T-helper 17 cell (primary cell): ENCODE measurements at regions not wholly inside any gene's neighbourhood (a gene's known extent, or its start where the extent isn't known, plus 50 kb on each side); places are given as distances from the start of the nearest gene placed in this dataset.
"Not testable (repeated sequence)": the region's sequence is repeated elsewhere in the genome, so short reads cannot be mapped to it uniquely, and the experiment has no call there.

Experiments
- ATAC-seq: fragments of 150-1000 bp; cut with Tn5 transposase; 2 replicates; pipeline ENCODE4 v1.10.0; 2021; ENCODE audit warnings: mild to moderate bottlenecking, moderate library complexity
- DNase-seq, 3 donors: peaks; one replicate each; pipeline versions ENCODE4 v3.0.0 to v3.0.0-alpha.2; 2020 to 2021
- H3K9me3 ChIP-seq: one replicate; pipeline ENCODE4 v1.7.0; 2013; ENCODE audit warnings: low read length, mild to moderate bottlenecking; ENCODE audit not compliant: control insufficient read depth, poor library complexity, severe bottlenecking
- H3K27ac Mint-ChIP-seq: one replicate; pipeline ENCODE4 v1.8.0; 2022; ENCODE audit warnings: mild to moderate bottlenecking, moderate library complexity, mixed read lengths
- H3K27me3 Mint-ChIP-seq: one replicate; pipeline ENCODE4 v1.8.0; 2022; ENCODE audit warnings: mixed read lengths
- H3K36me3 Mint-ChIP-seq: one replicate; pipeline ENCODE4 v1.8.0; 2022; ENCODE audit warnings: low read depth, mixed read lengths
- H3K4me1 Mint-ChIP-seq: one replicate; pipeline ENCODE4 v1.8.0; 2022; ENCODE audit warnings: mild to moderate bottlenecking, mixed read lengths
- H3K4me3 Mint-ChIP-seq: one replicate; pipeline ENCODE4 v1.8.0; 2022; ENCODE audit warnings: mild to moderate bottlenecking, moderate library complexity, mixed read lengths

DNA sequence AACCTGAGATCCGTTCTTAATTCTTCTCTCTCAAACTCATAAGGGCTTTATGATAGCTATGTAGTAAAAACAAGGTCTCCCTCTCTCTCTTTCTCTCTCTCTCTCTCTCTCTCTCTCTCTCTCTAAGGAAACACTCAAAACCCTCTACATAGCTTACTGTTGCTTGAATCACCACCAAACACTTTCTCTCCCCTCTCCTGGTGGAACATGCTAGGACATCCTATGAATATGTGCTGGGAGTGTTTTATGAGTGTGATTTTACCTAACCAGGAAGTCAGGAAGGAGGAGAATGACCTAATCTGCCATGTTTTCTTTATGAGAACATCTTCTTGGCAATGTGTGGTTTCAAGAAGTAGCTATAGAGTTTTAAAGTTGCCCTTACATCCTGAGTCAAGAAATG, 844.6 kb downstream of the TTLL7 start:
- H3K9me3 ChIP-seq, ATAC-seq, DNase-seq, H3K36me3 Mint-ChIP-seq, H3K27me3 Mint-ChIP-seq, H3K4me1 Mint-ChIP-seq, H3K4me3 Mint-ChIP-seq, H3K27ac Mint-ChIP-seq: not testable (repeated sequence)

DNA sequence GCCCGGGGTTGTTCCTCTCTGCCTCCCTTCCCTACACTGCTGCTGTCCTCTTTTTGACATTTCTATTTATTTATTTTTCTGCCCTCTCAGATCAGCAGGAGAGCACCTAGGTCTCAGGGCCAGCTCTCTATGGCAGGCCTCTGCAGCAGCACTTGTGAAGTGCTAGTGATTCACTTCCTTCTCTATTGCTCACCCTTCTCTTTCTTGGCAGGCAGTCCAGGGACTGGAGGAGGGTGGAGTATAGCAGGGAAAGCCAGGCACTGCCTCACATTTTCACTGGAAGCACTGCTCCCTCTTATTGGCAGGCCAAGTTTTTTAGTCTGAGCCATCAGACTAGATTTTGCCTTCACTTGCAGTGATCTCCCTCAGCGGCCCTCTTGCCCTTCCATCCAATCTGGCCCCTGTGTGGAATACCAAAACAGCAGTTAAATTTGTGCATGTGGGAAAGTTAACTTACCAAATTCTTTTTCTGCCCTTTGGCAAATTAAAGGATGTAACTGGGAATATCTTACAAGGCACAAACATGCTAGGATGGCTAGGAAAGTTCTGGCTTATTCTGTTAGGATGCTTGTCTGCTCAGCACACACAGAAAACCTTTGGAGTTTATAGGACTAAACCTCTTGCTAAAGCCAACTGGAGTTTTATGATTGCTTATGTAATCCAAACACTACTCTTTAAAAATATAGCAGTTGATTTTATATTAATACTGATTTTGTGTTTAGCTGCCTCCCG, 847.6 kb downstream of the TTLL7 start:
- H3K4me1 Mint-ChIP-seq, H3K9me3 ChIP-seq, DNase-seq, H3K36me3 Mint-ChIP-seq, ATAC-seq, H3K27ac Mint-ChIP-seq, H3K4me3 Mint-ChIP-seq, H3K27me3 Mint-ChIP-seq: not testable (repeated sequence)

- ATAC-seq, H3K4me3 Mint-ChIP-seq, H3K27ac Mint-ChIP-seq, DNase-seq, H3K36me3 Mint-ChIP-seq, H3K9me3 ChIP-seq, H3K4me1 Mint-ChIP-seq, H3K27me3 Mint-ChIP-seq: not testable (repeated sequence)
Measured at GRCh38 chr1:83150479-83150878, 848.5 kb downstream of the TTLL7 start.

DNA sequence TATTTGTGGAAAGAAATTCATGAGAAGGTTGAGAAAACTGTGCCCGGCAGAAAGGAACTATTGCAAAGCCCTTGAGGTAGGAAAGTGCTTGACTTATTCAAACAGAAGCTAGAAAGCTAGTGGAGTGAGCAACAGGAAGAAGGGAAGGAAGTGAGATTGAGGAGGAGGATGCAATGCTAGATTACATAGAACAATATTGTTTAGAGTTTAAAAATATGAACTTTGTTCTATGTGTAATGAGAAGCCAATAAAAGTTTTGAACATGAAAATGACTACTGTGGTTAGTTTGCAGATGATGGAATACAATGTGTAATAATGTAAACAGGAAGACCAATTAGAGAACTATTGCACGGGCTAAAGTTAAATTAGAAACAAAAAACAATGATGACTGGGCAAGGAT, 853.1 kb downstream of the TTLL7 start:
- H3K27me3 Mint-ChIP-seq, H3K9me3 ChIP-seq, H3K27ac Mint-ChIP-seq, H3K36me3 Mint-ChIP-seq, DNase-seq, H3K4me3 Mint-ChIP-seq, H3K4me1 Mint-ChIP-seq, ATAC-seq: not testable (repeated sequence)

- H3K36me3 Mint-ChIP-seq, H3K4me1 Mint-ChIP-seq, H3K9me3 ChIP-seq, ATAC-seq, H3K27ac Mint-ChIP-seq, H3K27me3 Mint-ChIP-seq, H3K4me3 Mint-ChIP-seq, DNase-seq: not testable (repeated sequence)
Measured at GRCh38 chr1:83142802-83143201, 856.1 kb downstream of the TTLL7 start.

- not testable (repeated sequence) for DNase-seq, H3K4me1 Mint-ChIP-seq, H3K4me3 Mint-ChIP-seq
Measured at GRCh38 chr1:83135524-83136157, 863.3 kb downstream of the TTLL7 start.

DNA sequence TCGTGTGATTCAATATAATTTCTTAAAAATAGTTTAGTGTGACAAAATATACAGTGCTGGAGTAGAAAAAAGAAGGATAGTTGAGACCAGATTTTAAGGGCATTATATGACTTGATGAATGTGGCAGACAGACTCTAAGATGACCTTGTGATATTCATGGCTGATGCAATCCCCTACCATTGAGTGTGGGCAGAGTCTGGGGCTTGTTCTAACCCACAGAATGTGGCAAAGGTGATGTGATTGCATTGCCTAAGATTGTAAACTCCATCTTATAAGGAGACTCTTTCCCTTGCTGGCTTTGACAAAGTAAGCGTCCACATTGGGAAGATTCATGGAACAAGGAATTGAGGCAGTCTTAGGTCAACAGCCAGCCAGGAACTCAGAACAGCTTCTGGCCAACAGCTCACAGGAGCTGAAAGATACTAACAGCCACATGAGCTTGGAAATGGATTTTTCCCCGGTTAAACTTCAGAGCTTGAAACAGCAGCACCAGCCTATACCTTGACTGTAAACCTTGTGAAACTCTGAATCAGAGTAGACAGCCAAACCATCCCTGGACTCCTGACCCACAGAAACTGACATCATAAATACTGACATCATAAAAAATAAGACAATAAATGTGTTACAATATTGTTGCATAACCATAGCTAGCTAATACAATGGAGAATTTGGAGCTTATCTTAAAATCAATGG, 864.5 kb downstream of the TTLL7 start:
- DNase-seq, H3K27ac Mint-ChIP-seq, ATAC-seq, H3K27me3 Mint-ChIP-seq, H3K36me3 Mint-ChIP-seq, H3K4me1 Mint-ChIP-seq, H3K9me3 ChIP-seq, H3K4me3 Mint-ChIP-seq: not testable (repeated sequence)

More at GRCh38 chr1:83135524-83136157, 863.3 kb downstream of the TTLL7 start:
- H3K36me3 Mint-ChIP-seq, H3K27me3 Mint-ChIP-seq, ATAC-seq, H3K27ac Mint-ChIP-seq, H3K9me3 ChIP-seq: not testable (repeated sequence)

- DNase-seq (no peak), ATAC-seq (no peak)
- H3K4me3 Mint-ChIP-seq: no peak overlapping the region
- H3K27ac Mint-ChIP-seq: no peak overlapping the region
- H3K27me3 Mint-ChIP-seq: no peaks in the 10 kb centered on the region
- H3K9me3 ChIP-seq: no peaks in the 10 kb centered on the region
- H3K4me1 Mint-ChIP-seq: no peaks in the 10 kb centered on the region
- H3K36me3 Mint-ChIP-seq: no peaks in the 10 kb centered on the region
Measured at GRCh38 chr1:83131692-83131955, 867.3 kb downstream of the TTLL7 start.

- no peak overlapping the region for H3K4me3 Mint-ChIP-seq
Measured at GRCh38 chr1:83130886-83131691, 867.8 kb downstream of the TTLL7 start.

GRCh38 chr1:83129107-83129506, 869.8 kb downstream of the TTLL7 start:
- no peak overlapping the region for H3K4me3 Mint-ChIP-seq
- H3K36me3 Mint-ChIP-seq: no peaks in the 10 kb centered on the region
- no peaks in the 10 kb centered on the region for H3K27me3 Mint-ChIP-seq
- DNase-seq (no peak), ATAC-seq (no peak)
- H3K9me3 ChIP-seq: no peaks in the 10 kb centered on the region
- no peaks in the 10 kb centered on the region for H3K4me1 Mint-ChIP-seq
- no peak overlapping the region for H3K27ac Mint-ChIP-seq

More at GRCh38 chr1:83130886-83131691, 867.8 kb downstream of the TTLL7 start:
- Mint-ChIP-seq H3K27ac (no peak overlapping the region), H3K4me1 (no peaks in the 10 kb centered on the region), H3K27me3 (no peaks in the 10 kb centered on the region), H3K36me3 (no peaks in the 10 kb centered on the region)
- no peak for DNase-seq
- no peaks in the 10 kb centered on the region for H3K9me3 ChIP-seq
- ATAC-seq: no peak

GRCh38 chr1:83125456-83125855, 873.5 kb downstream of the TTLL7 start:
- DNase-seq (no peak), ATAC-seq (no peak)
- no peaks in the 10 kb centered on the region for H3K27me3 Mint-ChIP-seq
- no peaks in the 10 kb centered on the region for H3K9me3 ChIP-seq
- H3K4me1 Mint-ChIP-seq: no peaks in the 10 kb centered on the region
- no peak overlapping the region for H3K27ac Mint-ChIP-seq
- no peak overlapping the region for H3K4me3 Mint-ChIP-seq
- H3K36me3 Mint-ChIP-seq: no peaks in the 10 kb centered on the region

GRCh38 chr1:83123019-83123418, 875.9 kb downstream of the TTLL7 start:
- Mint-ChIP-seq H3K4me1 (no peaks in the 10 kb centered on the region), H3K27me3 (no peaks in the 10 kb centered on the region), H3K36me3 (no peaks in the 10 kb centered on the region), H3K4me3 (no peak overlapping the region), H3K27ac (no peak overlapping the region)
- H3K9me3 ChIP-seq: no peaks in the 10 kb centered on the region
- ATAC-seq (no peak), DNase-seq (no peak)

GRCh38 chr1:83118472-83118871, 880.5 kb downstream of the TTLL7 start:
- Mint-ChIP-seq H3K27me3 (no peaks in the 10 kb centered on the region), H3K4me3 (no peak overlapping the region), H3K36me3 (no peaks in the 10 kb centered on the region), H3K27ac (no peak overlapping the region), H3K4me1 (peaks cover 2% of the 10 kb centered on the region)
- no peak for DNase-seq
- H3K9me3 ChIP-seq: no peaks in the 10 kb centered on the region
- no peak for ATAC-seq
